ENCODE measurements at regions not wholly inside any gene's neighbourhood (a gene's known extent, or its start where the extent isn't known, plus 50 kb on each side); places are given as distances from the start of the nearest gene placed in this dataset.

- TF ChIP-seq ZNF274 (IDR thresholded peaks at IDR 0.05; ENCODE audit: low read depth, low read length), result no peak
- H3K4me3 ChIP-seq (ENCODE audit: low read length), result no peak overlapping the region
These were observed 85.4 kb upstream of the ZNF516 start for GRCh38 chr18:76580288-76580962.

- TF ChIP-seq ZNF274 (IDR thresholded peaks at IDR 0.05; ENCODE audit: low read depth, low read length), result no peak
These were observed 84.3 kb upstream of the ZNF516 start for GRCh38 chr18:76579301-76579695.

GRCh38 chr18:76578571-76579300, 83.7 kb upstream of the ZNF516 start:
- no peak overlapping the region for H3K4me3 ChIP-seq (ENCODE audit: low read length)
- TF ChIP-seq ZNF274 (IDR thresholded peaks at IDR 0.05; ENCODE audit: low read depth, low read length), result no peak

More at GRCh38 chr18:76579301-76579695, 84.3 kb upstream of the ZNF516 start:
- H3K4me3 ChIP-seq (ENCODE audit: low read length), result no peak overlapping the region

- no peak for TF ChIP-seq ZNF274 (IDR thresholded peaks at IDR 0.05; ENCODE audit: low read depth, low read length)
- H3K4me3 ChIP-seq (ENCODE audit: low read length), result no peak overlapping the region
These were observed 78.4 kb upstream of the ZNF516 start for GRCh38 chr18:76573325-76574025.

GRCh38 chr18:76572518-76573247, 77.6 kb upstream of the ZNF516 start:
- no peak overlapping the region for H3K4me3 ChIP-seq (ENCODE audit: low read length)
- TF ChIP-seq ZNF274 (IDR thresholded peaks at IDR 0.05; ENCODE audit: low read depth, low read length), result no peak

- no peak overlapping the region for H3K4me3 ChIP-seq (ENCODE audit: low read length)
- no peak for TF ChIP-seq ZNF274 (IDR thresholded peaks at IDR 0.05; ENCODE audit: low read depth, low read length)
These were observed 76.6 kb upstream of the ZNF516 start for GRCh38 chr18:76571689-76572088.

- no peak for TF ChIP-seq ZNF274 (IDR thresholded peaks at IDR 0.05; ENCODE audit: low read depth, low read length)
These were observed 75.8 kb upstream of the ZNF516 start for GRCh38 chr18:76570856-76571255.

GRCh38 chr18:76569644-76570419, 74.8 kb upstream of the ZNF516 start:
- TF ChIP-seq ZNF274 (IDR thresholded peaks at IDR 0.05; ENCODE audit: low read depth, low read length), result no peak
- H3K4me3 ChIP-seq (ENCODE audit: low read length), result no peak overlapping the region

More at GRCh38 chr18:76570856-76571255, 75.8 kb upstream of the ZNF516 start:
- no peak overlapping the region for H3K4me3 ChIP-seq (ENCODE audit: low read length)

- no peak overlapping the region for H3K4me3 ChIP-seq (ENCODE audit: low read length)
- no peak for TF ChIP-seq ZNF274 (IDR thresholded peaks at IDR 0.05; ENCODE audit: low read depth, low read length)
These were observed 73.7 kb upstream of the ZNF516 start for GRCh38 chr18:76568731-76569130.

- no peak overlapping the region for H3K4me3 ChIP-seq (ENCODE audit: low read length)
- TF ChIP-seq ZNF274 (IDR thresholded peaks at IDR 0.05; ENCODE audit: low read depth, low read length), result no peak
These were observed 72.9 kb upstream of the ZNF516 start for GRCh38 chr18:76567835-76568445.

GRCh38 chr18:76566987-76567386, 71.9 kb upstream of the ZNF516 start:
- no peak for TF ChIP-seq ZNF274 (IDR thresholded peaks at IDR 0.05; ENCODE audit: low read depth, low read length)
- no peak overlapping the region for H3K4me3 ChIP-seq (ENCODE audit: low read length)

- no peak overlapping the region for H3K4me3 ChIP-seq (ENCODE audit: low read length)
- no peak for TF ChIP-seq ZNF274 (IDR thresholded peaks at IDR 0.05; ENCODE audit: low read depth, low read length)
These were observed 70.5 kb upstream of the ZNF516 start for GRCh38 chr18:76565238-76566173.
